ENCODE measurements at regions not wholly inside any gene's neighbourhood (a gene's known extent, or its start where the extent isn't known, plus 50 kb on each side); places are given as distances from the start of the nearest gene placed in this dataset.
"Not testable (repeated sequence)": the region's sequence is repeated elsewhere in the genome, so short reads cannot be mapped to it uniquely, and the experiment has no call there.

GRCh38 chr1:230475856-230476621 is 49.9 kb upstream of the PGBD5 start:
- DNase-seq = not testable (repeated sequence)

All from CD4-positive, alpha-beta T cell treated with Interleukin-4 for 4 hours (primary cell).